ENCODE measurements at regions not wholly inside any gene's neighbourhood (a gene's known extent, or its start where the extent isn't known, plus 50 kb on each side); places are given as distances from the start of the nearest gene placed in this dataset.

- no peak for TF ChIP-seq CTCF (IDR thresholded peaks at IDR 0.05; ENCODE audit: insufficient read depth in 1 of 2, low read depth in 1 of 2, low read length in 1 of 2, severe bottlenecking in 1 of 2, unreplicated experiment in 1 of 2)
- Mint-ChIP-seq H3K36me3 (ENCODE audit: insufficient read depth, unreplicated experiment) (no peaks in the 10 kb centered on the region), H3K4me3 (ENCODE audit: unreplicated experiment) (no peak overlapping the region), H3K9me3 (ENCODE audit: unreplicated experiment) (peaks cover 8% of the 10 kb centered on the region), H3K27me3 (ENCODE audit: insufficient read depth, unreplicated experiment) (peaks cover 5% of the 10 kb centered on the region), H3K4me1 (ENCODE audit: low read depth, unreplicated experiment) (peaks cover 4% of the 10 kb centered on the region), H3K27ac (ENCODE audit: unreplicated experiment) (no peak overlapping the region)
- POLR2A ChIA-PET: no interaction called here
- Histone ChIP-seq H3K36me3 (ENCODE audit: control insufficient read depth, insufficient read depth, low read length) (no peaks in the 10 kb centered on the region), H3K9me3 (no peaks in the 10 kb centered on the region), H3K4me1 (no peaks in the 10 kb centered on the region), H3K27me3 (replicated peaks; ENCODE audit: control insufficient read depth, insufficient read depth, low read length) (no peaks in the 10 kb centered on the region), H3K4me3 (ENCODE audit: low read depth, low read length) (no peak overlapping the region)
- CTCF ChIA-PET: interaction anchor here (0.8 kb wide), 1 partner anchor 402 kb away, joined by 5 read pairs; no protein-coding TSS in a partner anchor
- intact Hi-C loops (cut with micrococcal nuclease; ENCODE audit: unreplicated experiment): no loop called here
- no TSS peak for BruUV-seq (replicated peaks)
- no peak for DNase-seq
Observed at GRCh38 chrX:9227276-9227675, 193.3 kb upstream of the FAM9B start.

GRCh38 chrX:9231491-9231890 lies 197.6 kb upstream of the FAM9B start:
- no peak overlapping the region for H3K4me3 Mint-ChIP-seq (ENCODE audit: unreplicated experiment)
- no peaks in the 10 kb centered on the region for H3K27me3 ChIP-seq (replicated peaks; ENCODE audit: control insufficient read depth, insufficient read depth, low read length)
- BruUV-seq (replicated peaks): no TSS peak
- no peak overlapping the region for H3K27ac Mint-ChIP-seq (ENCODE audit: unreplicated experiment)
- intact Hi-C loops (cut with micrococcal nuclease; ENCODE audit: unreplicated experiment): no loop called here
- H3K9me3 ChIP-seq: no peaks in the 10 kb centered on the region
- no peaks in the 10 kb centered on the region for H3K4me1 ChIP-seq
- H3K36me3 Mint-ChIP-seq (ENCODE audit: insufficient read depth, unreplicated experiment): no peaks in the 10 kb centered on the region
- H3K9me3 Mint-ChIP-seq (ENCODE audit: unreplicated experiment): no peaks in the 10 kb centered on the region
- peaks cover 2% of the 10 kb centered on the region for H3K27me3 Mint-ChIP-seq (ENCODE audit: insufficient read depth, unreplicated experiment)
- ChIA-PET CTCF (no interaction called here), POLR2A (no interaction called here)
- peaks cover 4% of the 10 kb centered on the region for H3K4me1 Mint-ChIP-seq (ENCODE audit: low read depth, unreplicated experiment)
- H3K4me3 ChIP-seq (ENCODE audit: low read depth, low read length): no peak overlapping the region
- H3K36me3 ChIP-seq (ENCODE audit: control insufficient read depth, insufficient read depth, low read length): no peaks in the 10 kb centered on the region
- no peak for TF ChIP-seq CTCF (IDR thresholded peaks at IDR 0.05; ENCODE audit: insufficient read depth in 1 of 2, low read depth in 1 of 2, low read length in 1 of 2, severe bottlenecking in 1 of 2, unreplicated experiment in 1 of 2)
- no peak for DNase-seq

- intact Hi-C loops (cut with micrococcal nuclease; ENCODE audit: unreplicated experiment): no loop called here
- Histone ChIP-seq H3K27me3 (replicated peaks; ENCODE audit: control insufficient read depth, insufficient read depth, low read length) (no peaks in the 10 kb centered on the region), H3K4me3 (ENCODE audit: low read depth, low read length) (no peak overlapping the region), H3K4me1 (no peaks in the 10 kb centered on the region), H3K36me3 (ENCODE audit: control insufficient read depth, insufficient read depth, low read length) (no peaks in the 10 kb centered on the region), H3K9me3 (no peaks in the 10 kb centered on the region)
- BruUV-seq (replicated peaks): no TSS peak
- DNase-seq: no peak
- TF ChIP-seq CTCF (IDR thresholded peaks at IDR 0.05; ENCODE audit: insufficient read depth in 1 of 2, low read depth in 1 of 2, low read length in 1 of 2, severe bottlenecking in 1 of 2, unreplicated experiment in 1 of 2): no peak
- H3K4me1 Mint-ChIP-seq (ENCODE audit: low read depth, unreplicated experiment): peaks cover 4% of the 10 kb centered on the region
- peaks cover 2% of the 10 kb centered on the region for H3K27me3 Mint-ChIP-seq (ENCODE audit: insufficient read depth, unreplicated experiment)
- H3K9me3 Mint-ChIP-seq (ENCODE audit: unreplicated experiment): no peaks in the 10 kb centered on the region
- no peak overlapping the region for H3K4me3 Mint-ChIP-seq (ENCODE audit: unreplicated experiment)
- CTCF ChIA-PET: no interaction called here
- no peaks in the 10 kb centered on the region for H3K36me3 Mint-ChIP-seq (ENCODE audit: insufficient read depth, unreplicated experiment)
- POLR2A ChIA-PET: no interaction called here
- H3K27ac Mint-ChIP-seq (ENCODE audit: unreplicated experiment): no peak overlapping the region
Observed at GRCh38 chrX:9233141-9233540, 199.2 kb upstream of the FAM9B start.

Measured in Caco-2 (cell line).